Endothelial cell of umbilical vein (primary cell): ENCODE measurements at regions not wholly inside any gene's neighbourhood (a gene's known extent, or its start where the extent isn't known, plus 50 kb on each side); places are given as distances from the start of the nearest gene placed in this dataset.

Experiments used
- BruUV-seq: library from RNA; stranded (reverse); fragments of 400-500 nt; replicated peaks from 2 replicates; lab custom pipeline; 2021; lab: Mats Ljungman, UMichigan
- CTCF ChIA-PET: fragments of 300-600, 350-600 bp; sonication (Branson Sonifier 250); formaldehyde crosslinking; loops from one replicate; lab custom pipeline; 2021; ENCODE audit warnings: antibody characterized with exemption, inconsistent platforms; lab: Charles Lee
- POLR2A ChIA-PET: fragments of 300-600, 350-600 bp; sonication (Branson Sonifier 250); formaldehyde crosslinking; loops from one replicate; lab custom pipeline; 2021; ENCODE audit warnings: antibody characterized with exemption, inconsistent platforms; lab: Charles Lee
- DNase-seq: peaks from one replicate; pipeline ENCODE4 v3.0.0-alpha.2; 2011; ENCODE audit warnings: low read depth, low spot score
- FAIRE-seq: peaks from 2 replicates; lab custom pipeline; 2011; peaks lifted over from hg19 to GRCh38; lab: Jason Lieb, UNC
- H2AFZ ChIP-seq: 2 replicates; pipeline ENCODE4 v1.6.0; 2012; ENCODE audit warnings: low read depth, low read length, control low read depth, inconsistent platforms
- H3K27ac ChIP-seq: 2 replicates; pipeline ENCODE4 v1.5.1; 2011; ENCODE audit warnings: low read depth, mild to moderate bottlenecking, control low read depth, low read length, moderate library complexity; ENCODE audit not compliant: insufficient read depth
- H3K27me3 ChIP-seq, 2 experiments: 2 replicates each; pipeline versions ENCODE4 v1.6.0 to v1.6.1; 2011; ENCODE audit warnings: low read length in 2 of 2, mixed read lengths in 1 of 2; ENCODE audit not compliant: control insufficient read depth in 2 of 2, insufficient read depth in 2 of 2
- H3K36me3 ChIP-seq, 2 experiments: 2 replicates in 1 of 2; 3 replicates in 1 of 2; pipeline ENCODE4 v1.5.1; 2011; ENCODE audit warnings: low read length in 2 of 2, mild to moderate bottlenecking in 1 of 2, moderate library complexity in 1 of 2; ENCODE audit not compliant: control insufficient read depth in 2 of 2, insufficient read depth in 2 of 2; ENCODE audit errors: extremely low read depth in 1 of 2
- H3K4me1 ChIP-seq: 3 replicates; pipeline ENCODE4 v1.5.1; 2011; ENCODE audit warnings: mild to moderate bottlenecking, low read length; ENCODE audit not compliant: control insufficient read depth, insufficient read depth; ENCODE audit errors: extremely low read depth
- H3K4me2 ChIP-seq: 2 replicates; pipeline ENCODE4 v1.6.1; 2011; ENCODE audit warnings: low read length, control low read depth, mixed read lengths; ENCODE audit not compliant: insufficient read depth
- H3K4me3 ChIP-seq, 3 experiments: fragments of 200-600 bp in 1 of 3; sonication (generic), shearing (Covaris generic) in 1 of 3; replicated peaks in 1 of 3; 2 replicates each; pipeline ENCODE4 v1.5.1; 2011 to 2016; ENCODE audit warnings: control low read depth in 3 of 3, low read length in 3 of 3, mild to moderate bottlenecking in 2 of 3, inconsistent platforms in 1 of 3, low read depth in 1 of 3, moderate library complexity in 1 of 3; ENCODE audit not compliant: insufficient read depth in 1 of 3
- H3K79me2 ChIP-seq: 2 replicates; pipeline ENCODE4 v1.6.0; 2012; ENCODE audit warnings: low read length, inconsistent platforms; ENCODE audit not compliant: control insufficient read depth, insufficient read depth
- H3K9ac ChIP-seq: replicated peaks from 2 replicates; pipeline ENCODE3; 2011; ENCODE audit warnings: low read length, control low read depth; ENCODE audit not compliant: insufficient read depth; ENCODE audit errors: extremely low read depth
- H3K9me1 ChIP-seq: replicated peaks from 3 replicates; pipeline ENCODE4 v1.6.0; 2011; ENCODE audit warnings: mild to moderate bottlenecking, low read length; ENCODE audit not compliant: control insufficient read depth, insufficient read depth; ENCODE audit errors: extremely low read depth
- H3K9me3 ChIP-seq: replicated peaks from 2 replicates; pipeline ENCODE4 v1.5.1; 2012; ENCODE audit warnings: low read length, inconsistent platforms; ENCODE audit not compliant: control insufficient read depth, insufficient read depth
- H4K20me1 ChIP-seq: replicated peaks from 2 replicates; pipeline ENCODE3; 2011; ENCODE audit warnings: mild to moderate bottlenecking, low read length; ENCODE audit not compliant: control insufficient read depth, insufficient read depth; ENCODE audit errors: extremely low read depth
- CTCF ChIP-seq, 2 donors: IDR thresholded peaks; 1 replicate in 1 of 2; 2 replicates in 1 of 2; pipeline ENCODE4 v1.5.1; 2011; ENCODE audit warnings: low read length in 2 of 2, mild to moderate bottlenecking in 2 of 2, moderate library complexity in 2 of 2, control low read depth in 1 of 2, inconsistent platforms in 1 of 2, low read depth in 1 of 2; ENCODE audit not compliant: insufficient read depth in 1 of 2; ENCODE audit errors: extremely low read depth in 1 of 2
- EZH2 ChIP-seq: IDR thresholded peaks from 2 replicates; pipeline ENCODE4 v1.6.1; 2012; ENCODE audit warnings: borderline replicate concordance, low read depth, mild to moderate bottlenecking, moderate library complexity, low read length, inconsistent platforms; ENCODE audit not compliant: severe bottlenecking
- FOS ChIP-seq: IDR thresholded peaks from 2 replicates; pipeline ENCODE4 v1.6.1; 2011; ENCODE audit warnings: mild to moderate bottlenecking, low read length, moderate library complexity, borderline replicate concordance; ENCODE audit not compliant: insufficient read depth
- GATA2 ChIP-seq: IDR thresholded peaks from 2 replicates; pipeline ENCODE4 v1.7.0; 2011; ENCODE audit warnings: low read depth, mild to moderate bottlenecking, moderate library complexity, mixed read lengths, low read length; ENCODE audit not compliant: insufficient read length, insufficient read depth
- JUN ChIP-seq: IDR thresholded peaks from 2 replicates; pipeline ENCODE4 v1.6.1; 2011; ENCODE audit warnings: borderline replicate concordance, low read depth; ENCODE audit not compliant: insufficient read length, insufficient read depth
- MYC ChIP-seq: IDR thresholded peaks from one replicate; pipeline ENCODE4 v1.6.1; 2011; ENCODE audit warnings: mild to moderate bottlenecking, low read depth, low read length
- POLR2A ChIP-seq: IDR thresholded peaks from 2 replicates; pipeline ENCODE4 v1.6.1; 2012; ENCODE audit warnings: low read depth, mild to moderate bottlenecking, control low read depth, low read length
- POLR2AphosphoS5 ChIP-seq: IDR thresholded peaks from 2 replicates; pipeline ENCODE4 v1.6.1; 2012; ENCODE audit warnings: low read depth, mild to moderate bottlenecking, control low read depth, low read length, moderate library complexity; ENCODE audit not compliant: insufficient read depth
- dilution Hi-C: fragments of 300-500 bp; cut with MboI; formaldehyde crosslinking; loops from one replicate; pipeline ENCODE4 v1.15.0; 2019; ENCODE audit warnings: low sequenced_read_pairs; ENCODE audit not compliant: extremely low pct_ligation_motif_present
- intact Hi-C: fragments of 100-400 bp; cut with micrococcal nuclease; formaldehyde crosslinking; loops from one replicate; pipeline ENCODE4 v1.10.0; 2022
- TF ChIP-seq, protein P1 (sequence below): IDR thresholded peaks from 2 replicates; pipeline ENCODE4 v1.6.1; 2011; ENCODE audit not compliant: insufficient read depth, insufficient read length

DNA sequence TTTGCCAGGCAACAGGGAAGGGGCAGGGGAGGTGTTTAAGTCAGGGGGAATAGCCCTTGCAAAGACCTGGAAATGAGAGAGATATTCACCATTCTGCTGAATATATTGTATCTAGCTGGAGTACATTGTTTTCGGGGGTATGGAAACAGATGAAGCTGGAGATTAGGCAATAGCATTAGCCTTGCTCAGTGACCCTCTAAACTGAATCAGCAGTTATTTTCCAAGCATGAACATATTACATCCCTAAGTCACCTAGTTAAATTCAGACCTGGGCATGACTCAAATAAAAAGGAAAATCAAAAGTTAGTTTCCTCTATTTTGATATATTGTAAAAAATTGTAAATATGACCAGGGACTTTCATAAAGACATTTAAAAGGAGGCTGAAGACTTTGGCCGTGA lies 544.6 kb upstream of the TRPC7 start:
- CTCF ChIA-PET: no interaction called here
- TF ChIP-seq, protein P1, sequence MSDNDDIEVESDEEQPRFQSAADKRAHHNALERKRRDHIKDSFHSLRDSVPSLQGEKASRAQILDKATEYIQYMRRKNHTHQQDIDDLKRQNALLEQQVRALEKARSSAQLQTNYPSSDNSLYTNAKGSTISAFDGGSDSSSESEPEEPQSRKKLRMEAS: no peak
- TF ChIP-seq POLR2AphosphoS5: no peak
- TF ChIP-seq JUN: no peak
- TF ChIP-seq MYC: no peak
- no peak for TF ChIP-seq GATA2
- no peak for TF ChIP-seq CTCF (IDR thresholded peaks at IDR 0.05; ENCODE audit: extremely low read depth in 1 of 2, insufficient read depth in 1 of 2, low read depth in 1 of 2, low read length in 2 of 2)
- TF ChIP-seq POLR2A: no peak
- no peak for TF ChIP-seq EZH2
- no peak for TF ChIP-seq FOS
- H3K4me1 ChIP-seq: no peaks in the 10 kb centered on the region
- H3K9ac ChIP-seq: no peak overlapping the region
- H3K79me2 ChIP-seq: no peaks in the 10 kb centered on the region
- H3K4me3 ChIP-seq: no peak overlapping the region
- no TSS peak for BruUV-seq
- dilution Hi-C loops: no loop called here
- H3K9me3 ChIP-seq: no peaks in the 10 kb centered on the region
- no peaks in the 10 kb centered on the region for H4K20me1 ChIP-seq
- H3K9me1 ChIP-seq: no peaks in the 10 kb centered on the region
- no peak for FAIRE-seq
- no peak overlapping the region for H2AFZ ChIP-seq
- H3K27me3 ChIP-seq: peaks cover 11 to 21% of the 10 kb centered on the region in 2 experiments
- no peak overlapping the region for H3K4me2 ChIP-seq
- POLR2A ChIA-PET: no interaction called here
- DNase-seq: no peak
- intact Hi-C loops: no loop called here
- H3K27ac ChIP-seq: no peak overlapping the region
- no peaks in the 10 kb centered on the region for H3K36me3 ChIP-seq
